HEK293T (cell line): ENCODE measurements at regions not wholly inside any gene's neighbourhood (a gene's known extent, or its start where the extent isn't known, plus 50 kb on each side); places are given as distances from the start of the nearest gene placed in this dataset.

Experiments
- CTCF ChIA-PET: fragments of 350-600 bp; formaldehyde crosslinking; extraction: SDS; loops from one replicate; lab custom pipeline; 2021; ENCODE audit warnings: antibody characterized with exemption, inconsistent platforms; lab: Yijun Ruan, JAX
- POLR2A ChIA-PET: fragments of 350-600 bp; formaldehyde crosslinking; extraction: SDS; loops from one replicate; lab custom pipeline; 2020; ENCODE audit warnings: antibody characterized with exemption, inconsistent platforms; lab: Yijun Ruan, JAX
- DNase-seq: peaks from one replicate; pipeline ENCODE4 v3.0.0; 2012; ENCODE audit warnings: mixed read lengths; ENCODE audit errors: extremely low spot score
- ARNT ChIP-seq: fragments of 450-650 bp; IDR thresholded peaks from 2 replicates; pipeline ENCODE4 v1.6.1; 2017; ENCODE audit warnings: mild to moderate bottlenecking
- BHLHE40 ChIP-seq: fragments of 450-650 bp; IDR thresholded peaks from 2 replicates; pipeline ENCODE4 v1.6.1; 2016; ENCODE audit warnings: mild to moderate bottlenecking, moderate library complexity, borderline replicate concordance
- CTBP1 ChIP-seq: fragments of 450-650 bp; IDR thresholded peaks from 2 replicates; pipeline ENCODE4 v1.6.1; 2016; ENCODE audit warnings: borderline replicate concordance
- ELF4 ChIP-seq: fragments of 450-650 bp; IDR thresholded peaks from 2 replicates; pipeline ENCODE4 v1.6.1; 2017; ENCODE audit warnings: antibody characterized with exemption
- FOXA1 ChIP-seq: fragments of 450-650 bp; IDR thresholded peaks from 2 replicates; pipeline ENCODE4 v1.6.1; 2016; ENCODE audit warnings: mild to moderate bottlenecking
- FOXK2 ChIP-seq: fragments of 450-650 bp; IDR thresholded peaks from 2 replicates; pipeline ENCODE4 v1.6.1; 2016; ENCODE audit warnings: mild to moderate bottlenecking
- FOXM1 ChIP-seq: fragments of 450-650 bp; IDR thresholded peaks from 2 replicates; pipeline ENCODE4 v1.6.1; 2017; ENCODE audit warnings: mild to moderate bottlenecking, borderline replicate concordance
- HDGF ChIP-seq: fragments of 450-650 bp; IDR thresholded peaks from 2 replicates; pipeline ENCODE4 v1.6.1; 2017; ENCODE audit warnings: antibody characterized with exemption, borderline replicate concordance
- L3MBTL2 ChIP-seq: fragments of 450-650 bp; conservative IDR thresholded peaks from 2 replicates; pipeline ENCODE4 v1.6.1; 2016; ENCODE audit warnings: mild to moderate bottlenecking
- LEF1 ChIP-seq: fragments of 450-650 bp; IDR thresholded peaks from 2 replicates; pipeline ENCODE4 v1.6.1; 2017; ENCODE audit warnings: mild to moderate bottlenecking, borderline replicate concordance
- NFRKB ChIP-seq: fragments of 450-650 bp; IDR thresholded peaks from 2 replicates; pipeline ENCODE4 v1.6.1; 2016; ENCODE audit warnings: mild to moderate bottlenecking, moderate library complexity
- PKNOX1 ChIP-seq: fragments of 450-650 bp; IDR thresholded peaks from 2 replicates; pipeline ENCODE4 v1.6.1; 2016
- SP1 ChIP-seq: fragments of 450-650 bp; IDR thresholded peaks from 2 replicates; pipeline ENCODE4 v1.6.1; 2017
- SUZ12 ChIP-seq: fragments of 450-650 bp; IDR thresholded peaks from 2 replicates; pipeline ENCODE4 v1.6.1; 2016; ENCODE audit warnings: mild to moderate bottlenecking
- TARDBP ChIP-seq: fragments of 450-650 bp; IDR thresholded peaks from 2 replicates; pipeline ENCODE4 v1.6.1; 2016
- ZNF384 ChIP-seq: fragments of 450-650 bp; IDR thresholded peaks from 2 replicates; pipeline ENCODE4 v1.6.1; 2016

GRCh38 chr3:107942244-107942643 is 148.6 kb downstream of the CD47 start:
- ChIA-PET POLR2A (no interaction called here), CTCF (interaction anchor here (1.3 kb wide), 1 partner anchor 15 kb away, joined by 3 read pairs; no protein-coding TSS in a partner anchor)
- no peak for TF ChIP-seq ARNT
- no peak for TF ChIP-seq LEF1
- TF ChIP-seq TARDBP = no peak
- TF ChIP-seq CTBP1 = no peak
- DNase-seq = no peak

- ChIA-PET CTCF (no interaction called here), POLR2A (no interaction called here)
- no peak for DNase-seq
- no peak for TF ChIP-seq FOXM1
- no peak for TF ChIP-seq FOXA1
- no peak for TF ChIP-seq NFRKB
- TF ChIP-seq SUZ12 = no peak
- TF ChIP-seq SP1 = no peak
- TF ChIP-seq LEF1 = no peak
- no peak for TF ChIP-seq PKNOX1
- TF ChIP-seq FOXK2 = no peak
- TF ChIP-seq ELF4 = no peak
- TF ChIP-seq L3MBTL2 = no peak
- no peak for TF ChIP-seq ZNF384
- TF ChIP-seq CTBP1 = no peak
- no peak for TF ChIP-seq HDGF
- TF ChIP-seq TARDBP = no peak
- no peak for TF ChIP-seq ARNT
- TF ChIP-seq BHLHE40 = no peak
Observed at GRCh38 chr3:107939691-107940442, 151.0 kb downstream of the CD47 start.

GRCh38 chr3:107938143-107938542 is 152.7 kb downstream of the CD47 start:
- DNase-seq = peak; percentile 9
- TF ChIP-seq SUZ12 = no peak
- ChIA-PET POLR2A (no interaction called here), CTCF (no interaction called here)

GRCh38 chr3:107934808-107935207 is 156.0 kb downstream of the CD47 start:
- CTCF ChIA-PET = no interaction called here

GRCh38 chr3:107933450-107933849 is 157.4 kb downstream of the CD47 start:
- ChIA-PET CTCF (no interaction called here), POLR2A (no interaction called here)
- no peak for TF ChIP-seq NFRKB
- no peak for TF ChIP-seq TARDBP
- no peak for TF ChIP-seq FOXM1
- no peak for TF ChIP-seq SP1
- no peak for TF ChIP-seq FOXK2
- TF ChIP-seq CTBP1 = no peak
- TF ChIP-seq ELF4 = no peak
- no peak for TF ChIP-seq LEF1
- TF ChIP-seq HDGF = no peak
- TF ChIP-seq BHLHE40 = no peak
- no peak for TF ChIP-seq ZNF384
- TF ChIP-seq FOXA1 = no peak
- TF ChIP-seq PKNOX1 = no peak
- no peak for TF ChIP-seq L3MBTL2
- DNase-seq = no peak

More at GRCh38 chr3:107934808-107935207, 156.0 kb downstream of the CD47 start:
- no peak for TF ChIP-seq SUZ12
- TF ChIP-seq ELF4 = no peak
- no peak for TF ChIP-seq FOXA1
- POLR2A ChIA-PET = no interaction called here
- no peak for DNase-seq

GRCh38 chr3:107931326-107931725 is 159.5 kb downstream of the CD47 start:
- no peak for DNase-seq
- ChIA-PET CTCF (interaction anchor here (1.3 kb wide), 1 partner anchor 12 kb away, joined by 3 read pairs; no protein-coding TSS in a partner anchor), POLR2A (no interaction called here)
- TF ChIP-seq FOXA1 (no peak), FOXM1 (no peak), TARDBP (no peak)

- CTCF ChIA-PET = interaction anchor here (2.3 kb wide), 1 partner anchor 693 kb away, joined by 12 read pairs; no protein-coding TSS in a partner anchor
- DNase-seq = no peak
- TF ChIP-seq FOXM1 = no peak
- no peak for TF ChIP-seq LEF1
- TF ChIP-seq TARDBP = no peak
- no peak for TF ChIP-seq PKNOX1
- no peak for TF ChIP-seq SUZ12
- TF ChIP-seq ELF4 = no peak
- no peak for TF ChIP-seq L3MBTL2
- no peak for TF ChIP-seq HDGF
- TF ChIP-seq ARNT = no peak
- no peak for TF ChIP-seq FOXA1
- TF ChIP-seq SP1 = no peak
- no peak for TF ChIP-seq FOXK2
- TF ChIP-seq ZNF384 = no peak
- TF ChIP-seq CTBP1 = no peak
- TF ChIP-seq NFRKB = no peak
- TF ChIP-seq BHLHE40 = no peak
- POLR2A ChIA-PET = no interaction called here
Observed at GRCh38 chr3:107929088-107929487, 161.7 kb downstream of the CD47 start.
